K562 (cell line): ENCODE measurements at regions not wholly inside any gene's neighbourhood (a gene's known extent, or its start where the extent isn't known, plus 50 kb on each side); places are given as distances from the start of the nearest gene placed in this dataset.

Experiments used
- ATAC-seq: fragments of 200-7000 bp; cut with Tn5 transposase; 3 replicates; pipeline ENCODE4 v1.9.1; 2020; ENCODE audit warnings: moderate library complexity
- BruUV-seq: library from RNA; stranded (reverse); fragments of 400-500 nt; replicated peaks from 2 replicates; lab custom pipeline; 2021; lab: Mats Ljungman, UMichigan
- CTCF ChIA-PET: fragments of 300-600 bp; formaldehyde crosslinking; extraction: SDS; loops from one replicate; lab custom pipeline; 2021; ENCODE audit warnings: low intra/inter-chr PET ratio; lab: Yijun Ruan, JAX
- POLR2A ChIA-PET: fragments of 300-600, 350-650 bp; sonication (Branson Sonifier 250); formaldehyde crosslinking; extraction: SDS; loops from one replicate; lab custom pipeline; 2021; ENCODE audit warnings: antibody characterized with exemption, inconsistent platforms; lab: Yijun Ruan, JAX
- DNase-seq, 4 experiments: peaks; one replicate each; pipeline versions ENCODE4 v3.0.0 to v3.0.0-alpha.2; 2011 to 2018; ENCODE audit warnings: low spot score in 3 of 4, mixed read lengths in 3 of 4; ENCODE audit errors: extremely low read depth in 1 of 4
- FAIRE-seq: peaks from 2 replicates; lab custom pipeline; 2011; peaks lifted over from hg19 to GRCh38; lab: Jason Lieb, UNC
- H2AFZ ChIP-seq: 2 replicates; pipeline ENCODE4 v1.6.0; 2011; ENCODE audit warnings: low read depth, low read length, control low read depth, inconsistent platforms
- H3K27ac ChIP-seq: fragments of 200-600 bp; 3 replicates; pipeline ENCODE4 v1.8.0; 2011; ENCODE audit warnings: low read depth, mild to moderate bottlenecking, control low read depth, inconsistent platforms, low read length, moderate library complexity, mixed read lengths; ENCODE audit errors: extremely low read depth
- H3K27me3 ChIP-seq, 2 experiments: fragments of 300-600 bp in 1 of 2; 2 replicates in 1 of 2; 3 replicates in 1 of 2; pipeline versions ENCODE4 v1.6.0 to v1.8.0; 2011; ENCODE audit warnings: inconsistent platforms in 2 of 2, low read length in 2 of 2, mild to moderate bottlenecking in 1 of 2, mixed read lengths in 1 of 2, moderate library complexity in 1 of 2; ENCODE audit not compliant: control insufficient read depth in 2 of 2, insufficient read depth in 2 of 2
- H3K36me3 ChIP-seq: fragments of 300-600 bp; 3 replicates; pipeline ENCODE4 v1.8.0; 2011; ENCODE audit warnings: mild to moderate bottlenecking, low read length, inconsistent platforms; ENCODE audit not compliant: control insufficient read depth, insufficient read depth
- H3K4me1 ChIP-seq, 2 experiments: fragments of 200-600 bp in 1 of 2; replicated peaks in 1 of 2; 2 replicates in 1 of 2; 3 replicates in 1 of 2; pipeline versions ENCODE4 v1.5.1 to v1.8.0; 2011; ENCODE audit warnings: inconsistent platforms in 2 of 2, low read length in 2 of 2, mild to moderate bottlenecking in 1 of 2, mixed read lengths in 1 of 2, moderate library complexity in 1 of 2; ENCODE audit not compliant: control insufficient read depth in 2 of 2, insufficient read depth in 2 of 2
- H3K4me2 ChIP-seq: 2 replicates; pipeline ENCODE4 v1.6.1; 2011; ENCODE audit warnings: low read length, control low read depth, inconsistent platforms, mixed read lengths; ENCODE audit not compliant: insufficient read depth
- H3K4me3 ChIP-seq: fragments of 200-600 bp; sonication (generic), shearing (Covaris generic); 2 replicates; pipeline ENCODE4 v1.5.1; 2016; ENCODE audit warnings: control low read depth, inconsistent platforms
- H3K79me2 ChIP-seq: fragments of 200-600 bp; 3 replicates; pipeline ENCODE4 v1.8.0; 2011; ENCODE audit warnings: low read length, inconsistent platforms; ENCODE audit not compliant: control insufficient read depth, insufficient read depth
- H3K9ac ChIP-seq, 2 experiments: 2 replicates each; pipeline versions ENCODE4 v1.6.0 to v1.6.1; 2011; ENCODE audit warnings: low read depth in 2 of 2, low read length in 2 of 2, control low read depth in 1 of 2, inconsistent platforms in 1 of 2, mild to moderate bottlenecking in 1 of 2, mixed read lengths in 1 of 2; ENCODE audit not compliant: insufficient read depth in 1 of 2
- H3K9me1 ChIP-seq: one replicate; pipeline ENCODE4 v1.6.0; 2011; ENCODE audit warnings: inconsistent platforms, mild to moderate bottlenecking, low read length, moderate library complexity; ENCODE audit not compliant: control insufficient read depth, insufficient read depth
- H3K9me3 ChIP-seq: replicated peaks from 2 replicates; pipeline ENCODE4 v1.5.1; 2011; ENCODE audit warnings: low read depth, low read length, inconsistent platforms; ENCODE audit not compliant: control insufficient read depth, insufficient read depth
- H4K20me1 ChIP-seq: replicated peaks from 2 replicates; pipeline ENCODE4 v1.6.1; 2011; ENCODE audit warnings: low read length, inconsistent platforms, mixed read lengths; ENCODE audit not compliant: control insufficient read depth, insufficient read depth
- BCL6 ChIP-seq: fragments of 250-450 bp; sonication (Bioruptor Pico); IDR thresholded peaks from 2 replicates; pipeline ENCODE4 v1.4.0; 2020
- BRD4 ChIP-seq: fragments of 200-600 bp; sonication (generic); IDR thresholded peaks from 2 replicates; pipeline ENCODE4 v1.6.1; 2017; ENCODE audit warnings: inconsistent platforms
- CCAR2 ChIP-seq: fragments of 200-400 bp; formaldehyde crosslinking; IDR thresholded peaks from 2 replicates; pipeline ENCODE4 v1.6.1; 2017; ENCODE audit warnings: mild to moderate bottlenecking, low read depth, low read length
- CXXC5 ChIP-seq: fragments of 250-450 bp; sonication (Bioruptor Pico); IDR thresholded peaks from 2 replicates; pipeline ENCODE4 v1.8.0; 2022; ENCODE audit warnings: inconsistent platforms, mild to moderate bottlenecking, moderate library complexity
- HOXB6 ChIP-seq: fragments of 250-450 bp; sonication (Bioruptor Pico); IDR thresholded peaks from 2 replicates; pipeline ENCODE4 v1.5.1; 2022; ENCODE audit warnings: mild to moderate bottlenecking, borderline replicate concordance
- LCOR ChIP-seq: sonication (generic); formaldehyde crosslinking; IDR thresholded peaks from 2 replicates; pipeline ENCODE4 v1.8.0; 2022; ENCODE audit warnings: mild to moderate bottlenecking, missing genetic modification reagents
- MEIS2 ChIP-seq: fragments of 450-650 bp; IDR thresholded peaks from 2 replicates; pipeline ENCODE4 v1.6.1; 2014; ENCODE audit warnings: mild to moderate bottlenecking; ENCODE audit not compliant: partially characterized antibody
- NFRKB ChIP-seq: fragments of 450-650 bp; IDR thresholded peaks from 2 replicates; pipeline ENCODE4 v1.6.1; 2016; ENCODE audit warnings: low read depth
- POLR2H ChIP-seq: IDR thresholded peaks from 2 replicates; pipeline ENCODE4 v1.6.1; 2016; ENCODE audit warnings: missing genetic modification characterization, low read depth, mild to moderate bottlenecking, control low read depth, missing compliant biosample characterization, moderate library complexity
- RBBP5 ChIP-seq: fragments of 200-600 bp; sonication (generic); IDR thresholded peaks from 2 replicates; pipeline ENCODE4 v1.6.1; 2012; ENCODE audit warnings: borderline replicate concordance, mild to moderate bottlenecking, low read length, control low read depth, inconsistent platforms; ENCODE audit not compliant: insufficient read depth, poor library complexity, severe bottlenecking
- SIX5 ChIP-seq, 2 experiments: IDR thresholded peaks; 2 replicates each; pipeline ENCODE4 v1.6.1; 2011; ENCODE audit warnings: low read length in 2 of 2, borderline replicate concordance in 1 of 2, low read depth in 1 of 2, mild to moderate bottlenecking in 1 of 2, moderate library complexity in 1 of 2; ENCODE audit not compliant: insufficient read depth in 1 of 2
- STAT5A ChIP-seq: IDR thresholded peaks from 2 replicates; pipeline ENCODE4 v1.6.1; 2012; ENCODE audit warnings: low read length, inconsistent platforms, borderline replicate concordance
- XRCC3 ChIP-seq: fragments of 450-650 bp; IDR thresholded peaks from 2 replicates; pipeline ENCODE4 v1.6.1; 2017; ENCODE audit warnings: mild to moderate bottlenecking, moderate library complexity
- ZBED1 ChIP-seq: IDR thresholded peaks from 2 replicates; pipeline ENCODE4 v1.6.1; 2014
- ZKSCAN3 ChIP-seq: fragments of 250-450 bp; sonication (Bioruptor Pico); IDR thresholded peaks from 2 replicates; pipeline ENCODE4 v1.4.0; 2020
- ZNF232 ChIP-seq: sonication (generic); formaldehyde crosslinking; IDR thresholded peaks from 2 replicates; pipeline ENCODE4 v1.8.0; 2022; ENCODE audit warnings: mild to moderate bottlenecking, missing genetic modification reagents
- ZNF41 ChIP-seq: fragments of 250-450 bp; sonication (Bioruptor Pico); conservative IDR thresholded peaks from 2 replicates; pipeline ENCODE4 v1.4.0; 2020; ENCODE audit warnings: mild to moderate bottlenecking
- ZNF778 ChIP-seq: fragments of 450-650 bp; formaldehyde crosslinking; IDR thresholded peaks from 2 replicates; pipeline ENCODE4 v1.4.0; 2020; ENCODE audit warnings: mild to moderate bottlenecking, moderate library complexity
- ZSCAN32 ChIP-seq: fragments of 450-650 bp; formaldehyde crosslinking; IDR thresholded peaks from 2 replicates; pipeline ENCODE4 v1.4.0; 2020; ENCODE audit warnings: mild to moderate bottlenecking, moderate library complexity
- WGBS: fragments of 100-300 bp; shearing (Covaris generic); methylation state at CpG from one replicate; pipeline ENCODE4 v1.1.6; 2016; ENCODE audit warnings: low coverage, mixed read lengths; ENCODE audit not compliant: insufficient coverage; ENCODE audit errors: missing lambda C conversion rate; 5-methylcytosine and 5-hydroxymethylcytosine counted together
- in situ Hi-C: fragments of 300-500 bp; cut with MboI; formaldehyde crosslinking; loops from 4 replicates; pipeline ENCODE4 v1.15.0; 2018; ENCODE audit warnings: inconsistent platforms, mixed read lengths
- intact Hi-C: fragments of 100-400 bp; cut with micrococcal nuclease; formaldehyde crosslinking; loops from 2 replicates; pipeline ENCODE4 v1.14.2; 2022
- TF ChIP-seq, protein P1 (sequence below): fragments of 250-450 bp; sonication (Bioruptor Pico); IDR thresholded peaks from 2 replicates; pipeline ENCODE4 v1.5.1; 2021; ENCODE audit warnings: mild to moderate bottlenecking
- TF ChIP-seq, protein P2 (sequence below): fragments of 450-650 bp; formaldehyde crosslinking; IDR thresholded peaks from 2 replicates; pipeline ENCODE4 v1.4.0; 2020; ENCODE audit warnings: mild to moderate bottlenecking, moderate library complexity

DNA sequence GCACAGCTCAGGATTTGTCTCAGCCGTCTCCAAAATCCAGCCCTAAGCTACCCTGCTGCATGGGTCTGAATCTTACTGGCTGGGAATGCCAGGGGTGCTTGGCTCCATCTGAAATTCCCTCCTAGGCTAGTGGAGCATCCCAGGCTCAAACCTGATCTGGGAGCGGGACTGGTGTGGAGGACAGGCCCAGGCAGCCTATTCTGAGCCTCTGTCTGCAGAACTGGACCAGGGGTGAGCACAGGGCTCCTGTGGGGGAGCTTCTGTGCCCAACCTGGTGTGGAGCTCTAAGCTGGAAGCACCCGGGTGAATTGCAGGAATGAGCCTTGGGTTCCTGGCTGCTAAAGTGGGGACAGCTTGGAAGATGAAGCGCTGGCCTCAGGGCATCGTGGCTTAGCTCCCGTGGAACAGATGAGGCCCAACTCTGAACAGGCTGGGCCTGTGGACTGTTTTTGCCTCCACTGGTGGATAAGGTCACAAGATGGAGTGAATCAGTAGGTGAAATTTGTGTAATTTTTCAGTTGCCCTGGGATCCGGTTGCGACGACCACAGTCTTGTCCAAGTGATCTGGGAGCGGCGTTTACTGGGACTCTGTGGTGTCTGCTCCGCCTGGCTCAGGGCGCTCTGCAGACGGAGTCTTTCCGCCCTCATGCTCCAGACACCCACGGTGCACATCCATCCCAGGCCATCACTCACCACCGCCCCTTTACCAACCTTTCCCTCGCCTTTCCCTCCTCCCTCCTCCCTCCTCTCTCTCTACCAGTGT, 79.5 kb downstream of the TEX29 start (continued):
- TF ChIP-seq NFRKB (no peak), STAT5A (no peak), CCAR2 (no peak), XRCC3 (no peak), ZSCAN32 (CRISPR knock-in tag) (no peak), MEIS2 (no peak)

- intact Hi-C loops (no loop called here), in situ Hi-C loops (no loop called here)
- ATAC-seq, result no peak
- Histone ChIP-seq H3K79me2 (no peaks in the 10 kb centered on the region), H3K27ac (no peak overlapping the region), H3K9me1 (no peaks in the 10 kb centered on the region), H3K9me3 (no peaks in the 10 kb centered on the region), H3K27me3 (peaks cover 0 to 61% of the 10 kb centered on the region in 2 experiments; a peak in 3 of 5 replicates), H2AFZ (no peak overlapping the region), H3K4me1 (no peaks in the 10 kb centered on the region; a peak in 2 of 5 replicates), H3K4me3 (no peak overlapping the region), H3K36me3 (no peaks in the 10 kb centered on the region), H4K20me1 (no peaks in the 10 kb centered on the region), H3K4me2 (no peak overlapping the region), H3K9ac (no peak overlapping the region)
- 0% methylated on average over 4 of the region's 6 CpGs for WGBS
- CTCF ChIA-PET, result no interaction called here
- BruUV-seq, result no TSS peak
- POLR2A ChIA-PET, result no interaction called here
- no peak for DNase-seq
- TF ChIP-seq CXXC5 (CRISPR knock-in tag) (no peak), BCL6 (CRISPR knock-in tag) (no peak), ZNF41 (CRISPR knock-in tag) (no peak), ZNF232 (CRISPR knock-in tag) (no peak), LCOR (CRISPR knock-in tag) (no peak), ZBED1 (no peak), ZKSCAN3 (CRISPR knock-in tag) (no peak), BRD4 (no peak), ZNF778 (CRISPR knock-in tag) (no peak), POLR2H (tag) (no peak), HOXB6 (CRISPR knock-in tag) (no peak), SIX5 (IDR thresholded peaks at IDR 0.05; ENCODE audit: borderline replicate concordance in 1 of 2, insufficient read depth in 1 of 2, low read depth in 1 of 2, low read length in 2 of 2) (no peak), RBBP5 (no peak)
- TF ChIP-seq, protein P1, sequence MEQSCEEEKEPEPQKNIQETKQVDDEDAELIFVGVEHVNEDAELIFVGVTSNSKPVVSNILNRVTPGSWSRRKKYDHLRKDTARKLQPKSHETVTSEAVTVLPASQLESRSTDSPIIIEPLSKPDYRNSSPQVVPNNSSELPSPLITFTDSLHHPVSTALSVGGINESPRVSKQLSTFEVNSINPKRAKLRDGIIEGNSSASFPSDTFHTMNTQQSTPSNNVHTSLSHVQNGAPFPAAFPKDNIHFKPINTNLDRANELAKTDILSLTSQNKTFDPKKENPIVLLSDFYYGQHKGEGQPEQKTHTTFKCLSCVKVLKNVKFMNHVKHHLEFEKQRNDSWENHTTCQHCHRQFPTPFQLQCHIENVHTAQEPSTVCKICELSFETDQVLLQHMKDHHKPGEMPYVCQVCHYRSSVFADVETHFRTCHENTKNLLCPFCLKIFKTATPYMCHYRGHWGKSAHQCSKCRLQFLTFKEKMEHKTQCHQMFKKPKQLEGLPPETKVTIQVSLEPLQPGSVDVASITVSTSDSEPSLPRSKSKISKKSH (CRISPR knock-in tag), result no peak
- TF ChIP-seq, protein P2, sequence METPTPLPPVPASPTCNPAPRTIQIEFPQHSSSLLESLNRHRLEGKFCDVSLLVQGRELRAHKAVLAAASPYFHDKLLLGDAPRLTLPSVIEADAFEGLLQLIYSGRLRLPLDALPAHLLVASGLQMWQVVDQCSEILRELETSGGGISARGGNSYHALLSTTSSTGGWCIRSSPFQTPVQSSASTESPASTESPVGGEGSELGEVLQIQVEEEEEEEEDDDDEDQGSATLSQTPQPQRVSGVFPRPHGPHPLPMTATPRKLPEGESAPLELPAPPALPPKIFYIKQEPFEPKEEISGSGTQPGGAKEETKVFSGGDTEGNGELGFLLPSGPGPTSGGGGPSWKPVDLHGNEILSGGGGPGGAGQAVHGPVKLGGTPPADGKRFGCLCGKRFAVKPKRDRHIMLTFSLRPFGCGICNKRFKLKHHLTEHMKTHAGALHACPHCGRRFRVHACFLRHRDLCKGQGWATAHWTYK (CRISPR knock-in tag), result no peak
- no peak for FAIRE-seq
Measured at GRCh38 chr13:111401151-111401550, 80.7 kb downstream of the TEX29 start.
